ENCODE measurements at regions not wholly inside any gene's neighbourhood (a gene's known extent, or its start where the extent isn't known, plus 50 kb on each side); places are given as distances from the start of the nearest gene placed in this dataset.
A peak's percentile ranks its signal among the peaks of the same experiment; 100 is the strongest.

GRCh38 chr5:33297760-33298216, 143.0 kb upstream of the TARS1 start (continued):
- TF ChIP-seq CTCFL (IDR thresholded peaks at IDR 0.05; ENCODE audit: borderline replicate concordance, insufficient read depth, low read depth, low read length, poor library complexity, severe bottlenecking) (peak; percentile 77), JUND (IDR thresholded peaks at IDR 0.05; ENCODE audit: borderline replicate concordance, low read depth, low read length) (no peak), JUND (tag; IDR thresholded peaks at IDR 0.05; ENCODE audit: borderline replicate concordance, low read depth, low read length) (no peak), ZNF354B (CRISPR knock-in tag; IDR thresholded peaks at IDR 0.05) (no peak), CTCF (IDR thresholded peaks at IDR 0.05 in 2 of 3, conservative IDR thresholded peaks at IDR 0.05 in 1 of 3; ENCODE audit: insufficient read depth in 2 of 3, low read depth in 1 of 3, low read length in 3 of 3) (peak; percentile 79 to 99 (median 87)), ZSCAN29 (IDR thresholded peaks at IDR 0.05) (no peak), RBFOX2 (IDR thresholded peaks at IDR 0.05; ENCODE audit: low read depth, low read length) (peak; percentile 45; the same call in 1 of the 2 replicates), TOE1 (IDR thresholded peaks at IDR 0.05; ENCODE audit: borderline replicate concordance) (no peak), TOE1 (CRISPR knock-in tag; IDR thresholded peaks at IDR 0.05; ENCODE audit: borderline replicate concordance, low read depth) (no peak), NR0B1 (IDR thresholded peaks at IDR 0.05; ENCODE audit: partially characterized antibody) (no peak), TFAM (CRISPR knock-in tag; conservative IDR thresholded peaks at IDR 0.05) (no peak), ZNF175 (CRISPR knock-in tag; IDR thresholded peaks at IDR 0.05; ENCODE audit: low read depth) (no peak)
- TF ChIP-seq, protein P1, sequence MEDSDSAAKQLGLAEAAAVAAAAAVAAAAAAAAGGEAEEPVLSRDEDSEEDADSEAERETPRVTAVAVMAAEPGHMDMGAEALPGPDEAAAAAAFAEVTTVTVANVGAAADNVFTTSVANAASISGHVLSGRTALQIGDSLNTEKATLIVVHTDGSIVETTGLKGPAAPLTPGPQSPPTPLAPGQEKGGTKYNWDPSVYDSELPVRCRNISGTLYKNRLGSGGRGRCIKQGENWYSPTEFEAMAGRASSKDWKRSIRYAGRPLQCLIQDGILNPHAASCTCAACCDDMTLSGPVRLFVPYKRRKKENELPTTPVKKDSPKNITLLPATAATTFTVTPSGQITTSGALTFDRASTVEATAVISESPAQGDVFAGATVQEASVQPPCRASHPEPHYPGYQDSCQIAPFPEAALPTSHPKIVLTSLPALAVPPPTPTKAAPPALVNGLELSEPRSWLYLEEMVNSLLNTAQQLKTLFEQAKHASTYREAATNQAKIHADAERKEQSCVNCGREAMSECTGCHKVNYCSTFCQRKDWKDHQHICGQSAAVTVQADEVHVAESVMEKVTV (CRISPR knock-in tag; IDR thresholded peaks at IDR 0.05), result 0 out of 2 replicates have a peak, but pooled peaks have one; percentile 15
